H1 (cell line): ENCODE measurements at regions not wholly inside any gene's neighbourhood (a gene's known extent, or its start where the extent isn't known, plus 50 kb on each side); places are given as distances from the start of the nearest gene placed in this dataset.

Experiments used
- CHD1 ChIP-seq: IDR thresholded peaks from 2 replicates; pipeline ENCODE4 v1.6.1; 2012; ENCODE audit warnings: low read depth, low read length, improper control_type of control experiment
- EP300 ChIP-seq, 2 experiments: IDR thresholded peaks; 1 replicate in 1 of 2; 2 replicates in 1 of 2; pipeline ENCODE4 v1.6.1; 2011 to 2012; ENCODE audit warnings: low read depth in 2 of 2, low read length in 2 of 2, mild to moderate bottlenecking in 2 of 2, borderline replicate concordance in 1 of 2, inconsistent platforms in 1 of 2, moderate library complexity in 1 of 2
- KDM5A ChIP-seq: fragments of 200-600 bp; IDR thresholded peaks from 2 replicates; pipeline ENCODE4 v1.7.1; 2012; ENCODE audit warnings: mild to moderate bottlenecking, low read length, inconsistent platforms, mixed read lengths
- MAFK ChIP-seq: IDR thresholded peaks from 2 replicates; pipeline ENCODE4 v1.6.1; 2012; ENCODE audit warnings: low read depth, mild to moderate bottlenecking, improper control_type of control experiment, low read length
- PHF8 ChIP-seq: fragments of 200-600 bp; sonication (generic); conservative IDR thresholded peaks from 2 replicates; pipeline ENCODE4 v1.7.1; 2012; ENCODE audit warnings: low read depth, mild to moderate bottlenecking, inconsistent platforms, low read length, moderate library complexity
- RBBP5 ChIP-seq: IDR thresholded peaks from 2 replicates; pipeline ENCODE4 v1.7.1; 2012; ENCODE audit warnings: low read depth, mild to moderate bottlenecking, inconsistent platforms, low read length, moderate library complexity, borderline replicate concordance
- SAP30 ChIP-seq: fragments of 300-600 bp; sonication (generic); IDR thresholded peaks from 2 replicates; pipeline ENCODE4 v1.7.1; 2012; ENCODE audit warnings: low read length, moderate library complexity, mild to moderate bottlenecking, inconsistent platforms; ENCODE audit not compliant: insufficient read depth, insufficient replicate concordance
- SIRT6 ChIP-seq: IDR thresholded peaks from one replicate; pipeline ENCODE4 v1.7.1; 2012; ENCODE audit warnings: low read length, inconsistent platforms
- SP4 ChIP-seq: IDR thresholded peaks from 2 replicates; pipeline ENCODE4 v1.6.1; 2012; ENCODE audit warnings: low read length, inconsistent platforms
- YY1 ChIP-seq: IDR thresholded peaks from 2 replicates; pipeline ENCODE4 v1.6.1; 2011; ENCODE audit warnings: low read depth, mild to moderate bottlenecking, low read length

DNA sequence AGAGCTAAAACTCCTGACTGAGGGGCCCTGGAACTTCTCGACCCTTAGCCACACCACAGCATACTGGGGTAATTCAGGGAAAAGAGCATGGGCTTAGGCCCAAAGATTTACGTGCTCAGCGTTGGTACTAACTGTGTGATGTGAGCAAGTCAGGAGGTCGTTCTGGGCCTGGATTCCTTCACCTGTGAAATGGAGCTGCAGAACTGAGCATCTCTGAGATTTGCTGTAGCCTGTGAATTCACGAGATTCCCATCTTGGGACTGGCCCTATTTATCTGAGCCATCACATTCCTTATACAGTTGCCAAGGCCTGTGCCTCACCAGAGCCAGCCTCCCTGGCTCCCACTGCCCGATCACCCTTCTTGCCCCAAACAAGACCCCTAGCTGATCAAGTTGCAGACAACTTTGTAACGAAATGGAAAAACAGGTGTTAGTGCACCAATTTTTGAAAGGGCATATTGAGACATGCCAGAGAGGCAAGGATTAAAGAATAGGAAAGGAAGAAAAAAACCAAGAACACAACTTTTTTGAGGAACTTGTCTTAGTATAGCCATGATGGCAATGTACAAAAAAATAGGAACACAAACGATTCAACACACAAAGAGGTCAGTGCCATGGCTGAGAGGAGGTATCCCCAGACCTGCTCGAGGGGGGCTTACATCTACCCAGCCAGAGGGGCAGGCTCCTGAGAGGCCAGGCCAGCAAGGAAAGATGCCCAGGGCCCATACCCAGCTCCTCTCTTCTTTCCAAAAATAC, 323.0 kb upstream of the JARID2 start (continued):
- no peak for TF ChIP-seq RBBP5
- TF ChIP-seq SIRT6, result no peak
- TF ChIP-seq SAP30, result no peak
- TF ChIP-seq YY1, result no peak
- no peak for TF ChIP-seq SP4
- no peak for TF ChIP-seq CHD1
- no peak for TF ChIP-seq PHF8
- TF ChIP-seq MAFK, result no peak
- TF ChIP-seq KDM5A, result no peak
- TF ChIP-seq EP300 (IDR thresholded peaks at IDR 0.05; ENCODE audit: borderline replicate concordance in 1 of 2, low read depth in 2 of 2, low read length in 2 of 2), result no peak
- TF ChIP-seq, all 59 proteins: peak for 0
